Forelimb muscle (tissue), 1 donor: ENCODE measurements at regions not wholly inside any gene's neighbourhood (a gene's known extent, or its start where the extent isn't known, plus 50 kb on each side); places are given as distances from the start of the nearest gene placed in this dataset.
"Not testable (repeated sequence)": the region's sequence is repeated elsewhere in the genome, so short reads cannot be mapped to it uniquely, and the experiment has no call there.

ENCODE experiments used
- DNase-seq: peaks from one replicate; pipeline ENCODE4 v3.0.0-alpha.2; 2013; ENCODE audit warnings: low read depth

GRCh38 chr1:191350938-191351337 is 807.3 kb upstream of the RGS18 start:
- no peak for DNase-seq

- no peak for DNase-seq
These were observed 799.5 kb upstream of the RGS18 start for GRCh38 chr1:191358724-191359123.

GRCh38 chr1:191366686-191367085 is 791.6 kb upstream of the RGS18 start:
- no peak for DNase-seq

GRCh38 chr1:191368891-191369654 is 789.2 kb upstream of the RGS18 start:
- no peak for DNase-seq

GRCh38 chr1:191371626-191372025 is 786.6 kb upstream of the RGS18 start:
- no peak for DNase-seq

GRCh38 chr1:191388283-191388682 is 770.0 kb upstream of the RGS18 start:
- no peak for DNase-seq

GRCh38 chr1:191396622-191397021 is 761.6 kb upstream of the RGS18 start:
- DNase-seq, result no peak

GRCh38 chr1:191398551-191398950 is 759.7 kb upstream of the RGS18 start:
- DNase-seq, result no peak

GRCh38 chr1:191405417-191405816 is 752.8 kb upstream of the RGS18 start:
- DNase-seq, result no peak

- DNase-seq, result no peak
These were observed 743.2 kb upstream of the RGS18 start for GRCh38 chr1:191414981-191415640.

- DNase-seq, result no peak
These were observed 738.4 kb upstream of the RGS18 start for GRCh38 chr1:191419842-191420241.

- no peak for DNase-seq
These were observed 730.7 kb upstream of the RGS18 start for GRCh38 chr1:191427593-191427992.

- DNase-seq, result no peak
These were observed 725.4 kb upstream of the RGS18 start for GRCh38 chr1:191432817-191433216.

GRCh38 chr1:191438979-191439378 is 719.3 kb upstream of the RGS18 start:
- DNase-seq, result no peak

- not testable (repeated sequence) for DNase-seq
These were observed 710.0 kb upstream of the RGS18 start for GRCh38 chr1:191448279-191448678.

GRCh38 chr1:191452586-191452985 is 705.7 kb upstream of the RGS18 start:
- no peak for DNase-seq

- no peak for DNase-seq
These were observed 704.8 kb upstream of the RGS18 start for GRCh38 chr1:191453487-191453886.

GRCh38 chr1:191457889-191458288 is 700.4 kb upstream of the RGS18 start:
- no peak for DNase-seq

GRCh38 chr1:191460234-191460633 is 698.0 kb upstream of the RGS18 start:
- DNase-seq, result no peak

GRCh38 chr1:191483988-191484387 is 674.3 kb upstream of the RGS18 start:
- no peak for DNase-seq

GRCh38 chr1:191490303-191490702 is 668.0 kb upstream of the RGS18 start:
- no peak for DNase-seq

- no peak for DNase-seq
These were observed 663.2 kb upstream of the RGS18 start for GRCh38 chr1:191495040-191495439.

- no peak for DNase-seq
These were observed 659.9 kb upstream of the RGS18 start for GRCh38 chr1:191498318-191498717.
